Activated CD8-positive, alpha-beta T cell treated with anti-CD3 and anti-CD28 coated beads, Interleukin-2, amount 10 ng/mL, durations not matched to agents 7 days and 5 days (primary cell): ENCODE measurements at regions not wholly inside any gene's neighbourhood (a gene's known extent, or its start where the extent isn't known, plus 50 kb on each side); places are given as distances from the start of the nearest gene placed in this dataset.
"Not testable (repeated sequence)": the region's sequence is repeated elsewhere in the genome, so short reads cannot be mapped to it uniquely, and the experiment has no call there.

Source experiments
- ATAC-seq: fragments of 150-1000 bp; cut with Tn5 transposase; one replicate; pipeline ENCODE4 v1.10.0; 2021; ENCODE audit warnings: moderate library complexity
- CTCF ChIA-PET: fragments of 350-600 bp; sonication (Branson Sonifier 250); formaldehyde crosslinking; loops from one replicate; lab custom pipeline; 2021; ENCODE audit warnings: antibody characterized with exemption; lab: Charles Lee
- POLR2A ChIA-PET: fragments of 350-600 bp; sonication (Branson Sonifier 250); formaldehyde crosslinking; loops from one replicate; lab custom pipeline; 2021; ENCODE audit warnings: antibody characterized with exemption; lab: Charles Lee
- DNase-seq: peaks from one replicate; pipeline ENCODE4 v3.0.0-alpha.2; 2020
- H3K27ac Mint-ChIP-seq: one replicate; pipeline ENCODE4 v1.8.0; 2021; ENCODE audit warnings: mild to moderate bottlenecking, mixed read lengths
- H3K27me3 Mint-ChIP-seq: one replicate; pipeline ENCODE4 v1.8.0; 2021; ENCODE audit warnings: low read depth, mixed read lengths
- H3K36me3 Mint-ChIP-seq: one replicate; pipeline ENCODE4 v1.8.0; 2021; ENCODE audit warnings: low read depth, mixed read lengths
- H3K4me1 Mint-ChIP-seq: one replicate; pipeline ENCODE4 v1.8.0; 2021; ENCODE audit warnings: low read depth, mixed read lengths
- H3K4me3 Mint-ChIP-seq: one replicate; pipeline ENCODE4 v1.8.0; 2021; ENCODE audit warnings: mild to moderate bottlenecking, mixed read lengths
- H3K9me3 Mint-ChIP-seq: one replicate; pipeline ENCODE4 v1.8.0; 2022; ENCODE audit warnings: mixed read lengths; ENCODE audit not compliant: insufficient read depth

- no peaks in the 10 kb centered on the region for H3K9me3 Mint-ChIP-seq
- ATAC-seq (no peak), DNase-seq (no peak)
- H3K4me3 Mint-ChIP-seq: no peak overlapping the region
- ChIA-PET CTCF (no interaction called here), POLR2A (no interaction called here)
- H3K27me3 Mint-ChIP-seq: peaks cover 5% of the 10 kb centered on the region
- H3K36me3 Mint-ChIP-seq: no peaks in the 10 kb centered on the region
- no peak overlapping the region for H3K27ac Mint-ChIP-seq
- H3K4me1 Mint-ChIP-seq: no peaks in the 10 kb centered on the region
These were observed 206.4 kb upstream of the P2RY1 start for GRCh38 chr3:152628496-152628895.

GRCh38 chr3:152629363-152630122 is 205.4 kb upstream of the P2RY1 start:
- Mint-ChIP-seq H3K4me1 (no peaks in the 10 kb centered on the region), H3K4me3 (no peak overlapping the region)
- POLR2A ChIA-PET: no interaction called here

GRCh38 chr3:152635389-152635788 is 199.5 kb upstream of the P2RY1 start:
- no peaks in the 10 kb centered on the region for H3K36me3 Mint-ChIP-seq
- CTCF ChIA-PET: no interaction called here
- H3K4me1 Mint-ChIP-seq: no peaks in the 10 kb centered on the region
- POLR2A ChIA-PET: no interaction called here
- ATAC-seq: no peak
- no peak overlapping the region for H3K4me3 Mint-ChIP-seq
- peaks cover 2% of the 10 kb centered on the region for H3K27me3 Mint-ChIP-seq
- H3K27ac Mint-ChIP-seq: no peak overlapping the region
- no peaks in the 10 kb centered on the region for H3K9me3 Mint-ChIP-seq
- no peak for DNase-seq

More at GRCh38 chr3:152629363-152630122, 205.4 kb upstream of the P2RY1 start:
- no peaks in the 10 kb centered on the region for H3K9me3 Mint-ChIP-seq
- ATAC-seq (no peak), DNase-seq (no peak)
- CTCF ChIA-PET: no interaction called here
- no peak overlapping the region for H3K27ac Mint-ChIP-seq
- H3K36me3 Mint-ChIP-seq: no peaks in the 10 kb centered on the region
- H3K27me3 Mint-ChIP-seq: peaks cover 5% of the 10 kb centered on the region

GRCh38 chr3:152636651-152637050 is 198.3 kb upstream of the P2RY1 start:
- H3K9me3 Mint-ChIP-seq: no peaks in the 10 kb centered on the region
- CTCF ChIA-PET: no interaction called here
- ATAC-seq (no peak), DNase-seq (no peak)
- H3K4me3 Mint-ChIP-seq: no peak overlapping the region
- H3K4me1 Mint-ChIP-seq: no peaks in the 10 kb centered on the region
- no peaks in the 10 kb centered on the region for H3K36me3 Mint-ChIP-seq
- POLR2A ChIA-PET: no interaction called here
- no peak overlapping the region for H3K27ac Mint-ChIP-seq
- peaks cover 2% of the 10 kb centered on the region for H3K27me3 Mint-ChIP-seq

GRCh38 chr3:152638214-152638613 is 196.7 kb upstream of the P2RY1 start:
- CTCF ChIA-PET: no interaction called here
- ATAC-seq: no peak
- H3K4me1 Mint-ChIP-seq: no peaks in the 10 kb centered on the region
- no peak overlapping the region for H3K27ac Mint-ChIP-seq
- H3K36me3 Mint-ChIP-seq: no peaks in the 10 kb centered on the region
- H3K27me3 Mint-ChIP-seq: peaks cover 5% of the 10 kb centered on the region
- no peaks in the 10 kb centered on the region for H3K9me3 Mint-ChIP-seq
- no peak for DNase-seq
- POLR2A ChIA-PET: no interaction called here
- H3K4me3 Mint-ChIP-seq: no peak overlapping the region

GRCh38 chr3:152638707-152639450 is 196.1 kb upstream of the P2RY1 start:
- no peak for ATAC-seq
- no peaks in the 10 kb centered on the region for H3K36me3 Mint-ChIP-seq
- H3K27me3 Mint-ChIP-seq: peaks cover 5% of the 10 kb centered on the region
- H3K9me3 Mint-ChIP-seq: no peaks in the 10 kb centered on the region
- H3K4me1 Mint-ChIP-seq: no peaks in the 10 kb centered on the region
- H3K27ac Mint-ChIP-seq: no peak overlapping the region
- no peak for DNase-seq
- ChIA-PET CTCF (no interaction called here), POLR2A (no interaction called here)
- no peak overlapping the region for H3K4me3 Mint-ChIP-seq

DNA sequence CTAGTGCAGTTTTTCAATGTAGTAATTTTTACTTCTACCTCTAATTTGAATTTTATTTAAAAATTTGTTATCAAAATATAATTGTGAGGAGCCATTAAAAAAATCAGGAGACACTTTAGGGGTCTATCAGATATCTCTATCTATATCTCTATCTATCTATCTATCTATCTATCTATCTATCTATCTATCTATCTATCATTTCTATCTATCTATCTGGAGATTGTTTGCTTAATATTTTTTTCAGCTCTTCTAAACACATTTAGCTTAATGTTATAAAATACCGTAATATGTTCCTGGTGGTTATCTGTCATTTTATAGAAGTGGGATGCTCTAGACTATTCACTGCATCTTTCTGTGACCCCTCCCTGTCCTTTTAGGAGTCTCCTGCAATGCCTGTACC is 193.7 kb upstream of the P2RY1 start:
- DNase-seq (no peak), ATAC-seq (no peak)
- H3K27ac Mint-ChIP-seq: no peak overlapping the region
- H3K4me3 Mint-ChIP-seq: no peak overlapping the region
- H3K9me3 Mint-ChIP-seq: no peaks in the 10 kb centered on the region
- POLR2A ChIA-PET: no interaction called here
- peaks cover 5% of the 10 kb centered on the region for H3K27me3 Mint-ChIP-seq
- no peaks in the 10 kb centered on the region for H3K36me3 Mint-ChIP-seq
- H3K4me1 Mint-ChIP-seq: no peaks in the 10 kb centered on the region
- CTCF ChIA-PET: no interaction called here

DNA sequence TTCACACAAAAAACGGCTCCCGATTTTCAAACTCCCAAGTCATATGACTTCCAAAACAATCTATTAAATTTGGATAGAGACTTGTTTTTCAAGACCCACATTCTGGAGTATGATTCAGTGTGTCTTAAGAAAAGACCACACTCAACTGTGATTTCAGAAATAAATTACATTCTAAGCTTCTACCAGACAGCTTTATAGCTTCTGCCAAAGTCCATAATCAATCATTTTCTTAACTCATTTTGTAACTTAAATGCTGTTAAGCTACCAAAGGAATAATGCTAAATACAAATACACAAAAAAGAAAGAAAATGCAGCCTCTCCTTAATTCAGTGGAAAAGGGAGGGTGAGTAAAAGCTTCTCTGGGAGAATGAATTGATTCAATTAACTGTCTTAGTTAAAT is 192.3 kb upstream of the P2RY1 start:
- DNase-seq (no peak), ATAC-seq (no peak)
- POLR2A ChIA-PET: no interaction called here
- H3K9me3 Mint-ChIP-seq: no peaks in the 10 kb centered on the region
- CTCF ChIA-PET: no interaction called here
- peaks cover 5% of the 10 kb centered on the region for H3K27me3 Mint-ChIP-seq
- no peak overlapping the region for H3K4me3 Mint-ChIP-seq
- H3K36me3 Mint-ChIP-seq: no peaks in the 10 kb centered on the region
- no peak overlapping the region for H3K27ac Mint-ChIP-seq
- no peaks in the 10 kb centered on the region for H3K4me1 Mint-ChIP-seq

DNA sequence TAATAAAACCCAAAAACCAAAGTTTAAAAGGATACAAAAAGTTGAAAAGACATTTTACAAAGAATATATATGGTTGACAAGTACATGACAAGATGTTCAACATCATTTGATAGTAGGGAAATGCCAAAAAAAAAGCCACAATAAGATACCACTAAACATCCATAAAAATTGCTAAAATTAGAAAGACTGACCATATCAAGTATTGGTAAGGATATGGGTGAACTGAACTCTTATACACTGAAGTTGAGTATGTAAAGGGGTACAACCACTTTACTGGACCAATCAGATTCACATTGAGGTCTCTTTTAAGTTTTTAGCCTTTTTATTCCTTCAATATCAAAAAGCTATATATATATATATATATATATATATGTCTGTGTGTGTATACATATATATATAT is 190.5 kb upstream of the P2RY1 start:
- H3K36me3 Mint-ChIP-seq: no peaks in the 10 kb centered on the region
- no peak overlapping the region for H3K4me3 Mint-ChIP-seq
- H3K4me1 Mint-ChIP-seq: no peaks in the 10 kb centered on the region
- H3K9me3 Mint-ChIP-seq: no peaks in the 10 kb centered on the region
- DNase-seq (no peak), ATAC-seq (no peak)
- no peak overlapping the region for H3K27ac Mint-ChIP-seq
- ChIA-PET POLR2A (no interaction called here), CTCF (no interaction called here)
- peaks cover 5% of the 10 kb centered on the region for H3K27me3 Mint-ChIP-seq

- H3K4me1 Mint-ChIP-seq: no peaks in the 10 kb centered on the region
- no peak overlapping the region for H3K27ac Mint-ChIP-seq
- POLR2A ChIA-PET: no interaction called here
- H3K27me3 Mint-ChIP-seq: peaks cover 8% of the 10 kb centered on the region
- H3K36me3 Mint-ChIP-seq: no peaks in the 10 kb centered on the region
- ATAC-seq (no peak), DNase-seq (no peak)
- H3K9me3 Mint-ChIP-seq: no peaks in the 10 kb centered on the region
- H3K4me3 Mint-ChIP-seq: no peak overlapping the region
- CTCF ChIA-PET: no interaction called here
These were observed 188.9 kb upstream of the P2RY1 start for GRCh38 chr3:152646004-152646403.

- CTCF ChIA-PET: no interaction called here
- ATAC-seq (no peak), DNase-seq (no peak)
- POLR2A ChIA-PET: no interaction called here
- Mint-ChIP-seq H3K9me3 (no peaks in the 10 kb centered on the region), H3K27me3 (peaks cover 8% of the 10 kb centered on the region), H3K36me3 (no peaks in the 10 kb centered on the region), H3K4me1 (no peaks in the 10 kb centered on the region), H3K27ac (no peak overlapping the region), H3K4me3 (no peak overlapping the region)
These were observed 184.8 kb upstream of the P2RY1 start for GRCh38 chr3:152650177-152650576.

DNA sequence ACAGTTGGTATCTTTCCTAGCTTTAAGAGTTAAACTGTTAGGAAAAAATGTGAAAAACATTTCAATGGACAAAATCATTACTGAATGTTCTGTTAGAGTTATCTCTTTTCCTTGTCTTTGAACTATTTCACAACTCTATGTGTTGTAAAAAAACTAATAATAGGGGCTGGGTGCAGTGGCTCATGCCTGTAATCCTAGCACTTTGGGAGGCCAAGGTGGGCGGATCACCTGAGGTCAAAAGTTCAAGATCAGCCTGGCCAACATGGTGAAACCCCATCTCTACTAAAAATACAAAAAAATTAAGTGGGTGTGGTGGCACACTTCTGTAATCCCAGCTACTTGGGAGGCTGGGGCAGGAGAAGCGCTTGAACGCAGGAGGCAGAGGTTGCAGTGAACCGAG is 184.0 kb upstream of the P2RY1 start:
- H3K9me3 Mint-ChIP-seq, H3K36me3 Mint-ChIP-seq, H3K27ac Mint-ChIP-seq, H3K4me1 Mint-ChIP-seq, CTCF ChIA-PET, DNase-seq, H3K4me3 Mint-ChIP-seq, POLR2A ChIA-PET, ATAC-seq, H3K27me3 Mint-ChIP-seq: not testable (repeated sequence)
